ENCODE measurements at regions not wholly inside any gene's neighbourhood (a gene's known extent, or its start where the extent isn't known, plus 50 kb on each side); places are given as distances from the start of the nearest gene placed in this dataset.

DNA sequence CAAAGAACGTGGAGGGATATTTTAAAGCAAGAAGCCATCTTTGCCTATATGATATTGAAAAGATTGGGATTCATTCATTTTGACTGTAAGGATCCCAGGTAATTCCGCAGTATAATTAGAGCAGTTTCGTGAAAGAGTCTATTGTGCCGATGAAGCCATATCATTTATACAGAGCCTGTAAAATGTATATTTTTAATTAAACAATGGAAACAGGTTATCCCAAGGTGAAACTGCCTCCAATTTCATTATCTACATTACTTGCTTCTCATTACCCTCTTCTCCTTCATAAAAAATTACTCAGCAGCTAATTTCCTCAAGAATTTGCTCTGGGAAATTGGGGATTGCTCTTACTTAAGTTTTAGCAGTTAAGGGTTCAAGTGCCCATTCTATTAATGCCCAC lies 444.1 kb downstream of the SOCS6 start:
- Histone ChIP-seq H3K27ac (no peak overlapping the region), H3K36me3 (no peaks in the 10 kb centered on the region), H3K27me3 (no peaks in the 10 kb centered on the region), H3K9me3 (no peaks in the 10 kb centered on the region), H3K4me1 (no peaks in the 10 kb centered on the region), H3K4me3 (no peak overlapping the region)
- intact Hi-C loops (cut with DNase I; ENCODE audit: low total_unique reads) = no loop called here
- TF ChIP-seq POLR2A (IDR thresholded peaks at IDR 0.05) = no peak
- TF ChIP-seq, protein P1, sequence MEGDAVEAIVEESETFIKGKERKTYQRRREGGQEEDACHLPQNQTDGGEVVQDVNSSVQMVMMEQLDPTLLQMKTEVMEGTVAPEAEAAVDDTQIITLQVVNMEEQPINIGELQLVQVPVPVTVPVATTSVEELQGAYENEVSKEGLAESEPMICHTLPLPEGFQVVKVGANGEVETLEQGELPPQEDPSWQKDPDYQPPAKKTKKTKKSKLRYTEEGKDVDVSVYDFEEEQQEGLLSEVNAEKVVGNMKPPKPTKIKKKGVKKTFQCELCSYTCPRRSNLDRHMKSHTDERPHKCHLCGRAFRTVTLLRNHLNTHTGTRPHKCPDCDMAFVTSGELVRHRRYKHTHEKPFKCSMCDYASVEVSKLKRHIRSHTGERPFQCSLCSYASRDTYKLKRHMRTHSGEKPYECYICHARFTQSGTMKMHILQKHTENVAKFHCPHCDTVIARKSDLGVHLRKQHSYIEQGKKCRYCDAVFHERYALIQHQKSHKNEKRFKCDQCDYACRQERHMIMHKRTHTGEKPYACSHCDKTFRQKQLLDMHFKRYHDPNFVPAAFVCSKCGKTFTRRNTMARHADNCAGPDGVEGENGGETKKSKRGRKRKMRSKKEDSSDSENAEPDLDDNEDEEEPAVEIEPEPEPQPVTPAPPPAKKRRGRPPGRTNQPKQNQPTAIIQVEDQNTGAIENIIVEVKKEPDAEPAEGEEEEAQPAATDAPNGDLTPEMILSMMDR (IDR thresholded peaks at IDR 0.05 in 4 of 5, conservative IDR thresholded peaks at IDR 0.05 in 1 of 5) = no peak
- ATAC-seq (no peak), DNase-seq (no peak)
- in situ Hi-C loops (cut with MboI; ENCODE audit: low sequenced_read_pairs in 4 of 4) = no loop called here

DNA sequence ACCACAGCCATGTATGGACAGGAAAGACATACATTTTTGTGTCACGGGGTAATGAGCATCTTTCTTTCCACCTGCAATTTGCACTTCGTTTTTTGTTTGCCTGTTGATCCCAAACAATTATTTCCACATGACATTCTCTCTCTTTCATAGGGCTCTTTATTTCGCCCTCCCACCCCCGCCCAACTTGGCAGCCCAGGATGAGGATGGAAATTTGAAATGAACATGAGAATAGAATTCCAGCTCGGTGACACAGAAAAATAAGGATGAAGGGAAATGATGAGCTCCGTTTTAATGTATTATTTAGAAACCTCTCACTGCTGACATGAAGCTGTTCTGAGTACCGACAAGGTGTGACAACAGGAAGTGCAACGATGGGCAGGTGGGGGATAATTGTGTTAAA lies 443.3 kb downstream of the SOCS6 start:
- no peaks in the 10 kb centered on the region for H3K36me3 ChIP-seq
- no peak overlapping the region for H3K27ac ChIP-seq
- no peak for TF ChIP-seq POLR2A (IDR thresholded peaks at IDR 0.05)
- TF ChIP-seq, protein P1 (IDR thresholded peaks at IDR 0.05 in 4 of 5, conservative IDR thresholded peaks at IDR 0.05 in 1 of 5) = no peak
- H3K4me1 ChIP-seq = no peaks in the 10 kb centered on the region
- intact Hi-C loops (cut with DNase I; ENCODE audit: low total_unique reads) = no loop called here
- no peaks in the 10 kb centered on the region for H3K27me3 ChIP-seq
- DNase-seq (no peak), ATAC-seq (no peak)
- H3K4me3 ChIP-seq = no peak overlapping the region
- H3K9me3 ChIP-seq = no peaks in the 10 kb centered on the region
- in situ Hi-C loops (cut with MboI; ENCODE audit: low sequenced_read_pairs in 4 of 4) = no loop called here

DNA sequence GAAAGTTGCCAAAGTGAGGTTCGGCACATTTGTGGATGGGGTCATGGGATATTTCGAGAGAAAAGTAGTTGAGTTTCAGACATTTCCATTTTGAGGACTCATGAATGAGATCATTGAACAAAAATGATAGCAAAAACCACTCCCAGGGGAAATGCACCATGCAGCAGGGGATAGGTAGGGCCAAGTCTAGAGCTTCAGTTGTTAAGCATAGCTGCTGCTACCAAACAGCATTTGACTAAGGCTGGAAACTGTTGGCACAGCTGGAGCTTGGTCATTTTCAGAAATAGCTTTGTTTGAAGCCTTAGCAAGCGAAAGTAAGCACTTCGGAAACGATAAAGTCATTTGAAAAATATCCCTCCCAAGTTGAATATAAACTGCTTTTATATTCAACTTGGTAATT lies 431.8 kb downstream of the SOCS6 start:
- Histone ChIP-seq H3K4me3 (no peak overlapping the region), H3K27me3 (no peaks in the 10 kb centered on the region), H3K27ac (no peak overlapping the region), H3K36me3 (no peaks in the 10 kb centered on the region), H3K4me1 (no peaks in the 10 kb centered on the region), H3K9me3 (no peaks in the 10 kb centered on the region)
- intact Hi-C loops (cut with DNase I; ENCODE audit: low total_unique reads) = no loop called here
- no peak for TF ChIP-seq POLR2A (IDR thresholded peaks at IDR 0.05)
- TF ChIP-seq, protein P1 (IDR thresholded peaks at IDR 0.05 in 4 of 5, conservative IDR thresholded peaks at IDR 0.05 in 1 of 5) = no peak
- in situ Hi-C loops (cut with MboI; ENCODE audit: low sequenced_read_pairs in 4 of 4) = loop anchor here in 1 of 4 donors (25.0 kb wide), 1 partner anchor 92 kb away; no protein-coding TSS in a partner anchor
- ATAC-seq = no peak
- DNase-seq = no peak

DNA sequence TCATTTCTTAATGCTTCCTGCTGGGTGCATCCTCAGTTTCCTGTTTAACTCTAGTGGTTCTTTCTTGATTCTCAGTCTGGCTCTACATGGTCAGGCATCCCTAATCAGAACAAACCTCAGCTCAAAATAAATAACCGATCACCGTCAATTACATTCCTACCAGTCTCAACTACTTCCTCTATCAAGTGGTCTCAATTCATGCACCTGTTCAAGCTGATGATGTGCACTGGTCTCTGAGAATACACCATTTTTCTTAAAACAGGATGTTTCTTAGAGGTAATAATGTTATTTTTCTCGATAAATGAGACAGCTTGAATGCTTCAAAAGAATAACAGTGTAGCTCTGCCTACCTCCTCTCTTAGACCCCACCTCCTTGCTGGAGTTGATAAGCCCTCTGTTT lies 420.9 kb downstream of the SOCS6 start:
- no peak for DNase-seq
- Histone ChIP-seq H3K36me3 (no peaks in the 10 kb centered on the region), H3K27ac (no peak overlapping the region), H3K4me3 (no peak overlapping the region), H3K27me3 (no peaks in the 10 kb centered on the region), H3K4me1 (no peaks in the 10 kb centered on the region), H3K9me3 (no peaks in the 10 kb centered on the region)
- TF ChIP-seq, protein P1 (IDR thresholded peaks at IDR 0.05 in 4 of 5, conservative IDR thresholded peaks at IDR 0.05 in 1 of 5) = no peak
- no peak for TF ChIP-seq POLR2A (IDR thresholded peaks at IDR 0.05)
- intact Hi-C loops (cut with DNase I; ENCODE audit: low total_unique reads) = no loop called here
- in situ Hi-C loops (cut with MboI; ENCODE audit: low sequenced_read_pairs in 4 of 4) = loop anchor here in 1 of 4 donors (25.0 kb wide), 1 partner anchor 103 kb away; no protein-coding TSS in a partner anchor
- ATAC-seq = no peak

DNA sequence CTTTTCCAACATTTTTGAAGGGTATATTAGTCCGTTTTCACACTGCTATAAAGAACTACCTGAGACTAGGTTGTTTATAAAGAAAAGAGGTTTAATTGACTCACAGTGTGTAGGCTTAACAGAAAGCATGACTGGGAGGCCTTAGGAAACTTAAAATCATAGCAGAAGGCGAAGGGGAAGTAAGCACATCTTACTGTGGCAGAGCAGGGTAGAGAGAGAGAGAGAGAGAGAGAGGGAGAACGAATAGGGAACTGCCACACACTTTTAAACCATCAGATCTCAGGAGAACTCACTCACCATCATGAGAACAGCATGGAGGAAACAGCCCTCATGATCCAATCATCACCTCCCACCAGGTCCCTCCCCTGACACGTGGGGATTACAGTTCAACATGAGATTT lies 420.3 kb downstream of the SOCS6 start:
- TF ChIP-seq POLR2A (IDR thresholded peaks at IDR 0.05) = no peak
- TF ChIP-seq, protein P1 (IDR thresholded peaks at IDR 0.05 in 4 of 5, conservative IDR thresholded peaks at IDR 0.05 in 1 of 5) = no peak
- Histone ChIP-seq H3K4me1 (no peaks in the 10 kb centered on the region), H3K27me3 (no peaks in the 10 kb centered on the region), H3K4me3 (no peak overlapping the region), H3K27ac (no peak overlapping the region), H3K9me3 (no peaks in the 10 kb centered on the region), H3K36me3 (no peaks in the 10 kb centered on the region)
- intact Hi-C loops (cut with DNase I; ENCODE audit: low total_unique reads) (no loop called here), in situ Hi-C loops (cut with MboI; ENCODE audit: low sequenced_read_pairs in 4 of 4) (loop anchor here in 1 of 4 donors (25.0 kb wide), 1 partner anchor 103 kb away; no protein-coding TSS in a partner anchor)
- no peak for DNase-seq
- ATAC-seq = no peak
